SK-N-SH treated with all-trans-retinoic acid at 6 μM for 48 hours (cell line): ENCODE measurements at regions not wholly inside any gene's neighbourhood (a gene's known extent, or its start where the extent isn't known, plus 50 kb on each side); places are given as distances from the start of the nearest gene placed in this dataset.

ENCODE experiments used
- ATAC-seq: fragments of 200-7000 bp; cut with Tn5 transposase; 3 replicates; pipeline ENCODE4 v1.9.1; 2020; ENCODE audit warnings: mild to moderate bottlenecking, moderate library complexity
- ARNTL ChIP-seq: fragments of 450-650 bp; formaldehyde crosslinking; IDR thresholded peaks from 2 replicates; pipeline ENCODE4 v1.5.0; 2020; ENCODE audit warnings: low read depth, mild to moderate bottlenecking, moderate library complexity, borderline replicate concordance
- BACH2 ChIP-seq: fragments of 250-450 bp; sonication (Bioruptor Pico); IDR thresholded peaks from 2 replicates; pipeline ENCODE4 v1.9.0; 2021; ENCODE audit warnings: mild to moderate bottlenecking, borderline replicate concordance
- CSDC2 ChIP-seq: fragments of 250-450 bp; sonication (Bioruptor Pico); IDR thresholded peaks from 2 replicates; pipeline ENCODE4 v1.5.0; 2020; ENCODE audit warnings: mild to moderate bottlenecking, moderate library complexity
- ESRRG ChIP-seq: fragments of 250-450 bp; sonication (Bioruptor Pico); IDR thresholded peaks from 2 replicates; pipeline ENCODE4 v1.6.1; 2021; ENCODE audit warnings: mild to moderate bottlenecking
- ISL1 ChIP-seq: fragments of 250-450 bp; sonication (Bioruptor Pico); IDR thresholded peaks from 2 replicates; pipeline ENCODE4 v2.1.2; 2022; ENCODE audit warnings: mild to moderate bottlenecking, moderate library complexity
- OSR1 ChIP-seq: fragments of 250-450 bp; sonication (Bioruptor Pico); IDR thresholded peaks from 2 replicates; pipeline ENCODE4 v1.8.0; 2022; ENCODE audit warnings: moderate library complexity, mild to moderate bottlenecking, inconsistent platforms
- RARB ChIP-seq: fragments of 250-450 bp; sonication (Bioruptor Pico); IDR thresholded peaks from 2 replicates; pipeline ENCODE4 v1.8.0; 2021; ENCODE audit warnings: mild to moderate bottlenecking, moderate library complexity
- TCF4 ChIP-seq: fragments of 250-450 bp; sonication (Bioruptor Pico); IDR thresholded peaks from 2 replicates; pipeline ENCODE4 v1.8.0; 2021; ENCODE audit warnings: mild to moderate bottlenecking, moderate library complexity, borderline replicate concordance
- TOX ChIP-seq: fragments of 250-450 bp; sonication (Bioruptor Pico); IDR thresholded peaks from 2 replicates; pipeline ENCODE4 v1.8.0; 2021; ENCODE audit warnings: mild to moderate bottlenecking, moderate library complexity, borderline replicate concordance
- ZC3H10 ChIP-seq: fragments of 250-450 bp; sonication (Bioruptor Pico); IDR thresholded peaks from 2 replicates; pipeline ENCODE4 v1.5.1; 2021; ENCODE audit warnings: mild to moderate bottlenecking, moderate library complexity
- ZFP3 ChIP-seq: fragments of 250-450 bp; sonication (Bioruptor Pico); IDR thresholded peaks from 2 replicates; pipeline ENCODE4 v1.5.0; 2020; ENCODE audit warnings: mild to moderate bottlenecking, moderate library complexity
- ZFP30 ChIP-seq: fragments of 450-650 bp; formaldehyde crosslinking; IDR thresholded peaks from 2 replicates; pipeline ENCODE4 v1.5.0; 2022; ENCODE audit warnings: mild to moderate bottlenecking, moderate library complexity
- ZNF565 ChIP-seq: fragments of 450-650 bp; formaldehyde crosslinking; conservative IDR thresholded peaks from 2 replicates; pipeline ENCODE4 v1.5.0; 2020; ENCODE audit warnings: low read depth, mild to moderate bottlenecking, moderate library complexity
- ZNF70 ChIP-seq: fragments of 450-650 bp; formaldehyde crosslinking; IDR thresholded peaks from 2 replicates; pipeline ENCODE4 v1.5.0; 2020; ENCODE audit warnings: mild to moderate bottlenecking, moderate library complexity
- ZNF8 ChIP-seq: fragments of 450-650 bp; formaldehyde crosslinking; IDR thresholded peaks from 2 replicates; pipeline ENCODE4 v1.5.0; 2020; ENCODE audit warnings: mild to moderate bottlenecking, moderate library complexity
- TF ChIP-seq, protein P1 (sequence below): fragments of 250-450 bp; sonication (Bioruptor Pico); IDR thresholded peaks from 2 replicates; pipeline ENCODE4 v1.5.1; 2020; ENCODE audit warnings: low read depth, mild to moderate bottlenecking, moderate library complexity
- TF ChIP-seq, protein P2 (sequence below): fragments of 250-450 bp; sonication (Bioruptor Pico); IDR thresholded peaks from 2 replicates; pipeline ENCODE4 v1.8.0; 2020; ENCODE audit warnings: mild to moderate bottlenecking, moderate library complexity, borderline replicate concordance
- TF ChIP-seq, protein P3 (sequence below): fragments of 250-450 bp; sonication (Bioruptor Pico); IDR thresholded peaks from 2 replicates; pipeline ENCODE4 v1.8.0; 2021; ENCODE audit warnings: low read depth, mild to moderate bottlenecking, moderate library complexity, borderline replicate concordance
- TF ChIP-seq, protein P4 (sequence below): fragments of 250-450 bp; sonication (Bioruptor Pico); IDR thresholded peaks from 2 replicates; pipeline ENCODE4 v1.5.1; 2021; ENCODE audit warnings: mild to moderate bottlenecking, moderate library complexity
- TF ChIP-seq, protein P5 (sequence below): fragments of 250-450 bp; sonication (Bioruptor Pico); IDR thresholded peaks from 2 replicates; pipeline ENCODE4 v1.5.0; 2020; ENCODE audit warnings: mild to moderate bottlenecking, moderate library complexity

DNA sequence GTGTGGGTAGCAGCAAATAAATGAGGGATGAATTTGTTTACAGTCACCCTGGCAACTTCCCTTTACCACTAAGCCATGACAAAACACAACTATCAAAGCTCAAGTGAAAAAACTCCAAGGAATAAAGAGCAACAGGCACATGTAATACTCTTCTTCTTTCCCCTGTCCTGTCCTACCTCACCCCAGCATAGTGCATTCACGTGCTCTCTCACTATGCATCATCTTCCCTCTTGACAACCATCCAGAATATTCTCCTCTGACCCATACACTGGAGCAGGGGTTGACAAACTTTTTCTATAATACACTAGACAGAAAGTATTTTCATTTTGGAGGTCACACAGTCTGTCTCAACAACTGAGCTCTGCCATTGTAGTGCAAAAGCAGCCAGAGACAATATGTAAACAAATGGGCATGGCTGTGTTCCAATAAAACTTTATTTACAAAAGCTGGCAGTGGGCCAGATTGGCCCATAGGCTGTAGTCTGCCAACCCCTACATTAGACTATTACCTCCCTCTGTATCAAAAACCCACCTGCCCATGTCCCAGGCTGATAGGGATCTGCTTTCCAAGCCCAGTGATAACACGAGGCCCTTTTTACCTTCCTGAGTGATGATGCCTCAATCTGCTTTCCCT lies 354.5 kb downstream of the FGFR2 start:
- no peak for TF ChIP-seq ESRRG (CRISPR knock-in tag)
- TF ChIP-seq BACH2 (CRISPR knock-in tag), result no peak
- no peak for TF ChIP-seq RARB (CRISPR knock-in tag)
- TF ChIP-seq ARNTL (CRISPR knock-in tag), result no peak
- ATAC-seq, result no peak

DNA sequence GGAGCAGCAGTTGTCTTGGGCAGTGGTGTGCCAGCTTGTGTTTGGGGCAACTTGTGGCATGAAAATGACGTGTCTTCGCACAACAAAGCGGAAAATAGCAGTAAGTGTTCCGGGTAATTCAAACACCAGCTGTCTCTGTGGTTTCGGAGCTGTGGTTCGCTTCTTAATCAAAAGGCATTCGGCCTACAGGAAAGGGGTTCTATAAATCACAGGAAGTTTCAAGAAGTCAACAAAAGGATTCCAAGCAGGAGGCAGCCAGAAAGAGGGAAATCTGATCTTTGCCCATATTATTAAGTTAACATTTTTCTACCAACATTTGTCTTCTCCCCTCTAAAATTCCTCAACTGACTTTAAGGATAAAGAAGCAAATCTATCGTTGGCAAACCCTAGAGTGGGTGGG lies 353.4 kb downstream of the FGFR2 start:
- TF ChIP-seq, protein P1, sequence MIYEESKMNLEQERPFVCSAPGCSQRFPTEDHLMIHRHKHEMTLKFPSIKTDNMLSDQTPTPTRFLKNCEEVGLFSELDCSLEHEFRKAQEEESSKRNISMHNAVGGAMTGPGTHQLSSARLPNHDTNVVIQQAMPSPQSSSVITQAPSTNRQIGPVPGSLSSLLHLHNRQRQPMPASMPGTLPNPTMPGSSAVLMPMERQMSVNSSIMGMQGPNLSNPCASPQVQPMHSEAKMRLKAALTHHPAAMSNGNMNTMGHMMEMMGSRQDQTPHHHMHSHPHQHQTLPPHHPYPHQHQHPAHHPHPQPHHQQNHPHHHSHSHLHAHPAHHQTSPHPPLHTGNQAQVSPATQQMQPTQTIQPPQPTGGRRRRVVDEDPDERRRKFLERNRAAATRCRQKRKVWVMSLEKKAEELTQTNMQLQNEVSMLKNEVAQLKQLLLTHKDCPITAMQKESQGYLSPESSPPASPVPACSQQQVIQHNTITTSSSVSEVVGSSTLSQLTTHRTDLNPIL, result no peak
- TF ChIP-seq ZFP3 (CRISPR knock-in tag), result no peak
- TF ChIP-seq ARNTL (CRISPR knock-in tag), result no peak
- no peak for TF ChIP-seq ZNF8 (CRISPR knock-in tag)
- TF ChIP-seq, protein P2, sequence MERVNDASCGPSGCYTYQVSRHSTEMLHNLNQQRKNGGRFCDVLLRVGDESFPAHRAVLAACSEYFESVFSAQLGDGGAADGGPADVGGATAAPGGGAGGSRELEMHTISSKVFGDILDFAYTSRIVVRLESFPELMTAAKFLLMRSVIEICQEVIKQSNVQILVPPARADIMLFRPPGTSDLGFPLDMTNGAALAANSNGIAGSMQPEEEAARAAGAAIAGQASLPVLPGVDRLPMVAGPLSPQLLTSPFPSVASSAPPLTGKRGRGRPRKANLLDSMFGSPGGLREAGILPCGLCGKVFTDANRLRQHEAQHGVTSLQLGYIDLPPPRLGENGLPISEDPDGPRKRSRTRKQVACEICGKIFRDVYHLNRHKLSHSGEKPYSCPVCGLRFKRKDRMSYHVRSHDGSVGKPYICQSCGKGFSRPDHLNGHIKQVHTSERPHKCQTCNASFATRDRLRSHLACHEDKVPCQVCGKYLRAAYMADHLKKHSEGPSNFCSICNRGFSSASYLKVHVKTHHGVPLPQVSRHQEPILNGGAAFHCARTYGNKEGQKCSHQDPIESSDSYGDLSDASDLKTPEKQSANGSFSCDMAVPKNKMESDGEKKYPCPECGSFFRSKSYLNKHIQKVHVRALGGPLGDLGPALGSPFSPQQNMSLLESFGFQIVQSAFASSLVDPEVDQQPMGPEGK (CRISPR knock-in tag), result no peak
- TF ChIP-seq TOX (CRISPR knock-in tag), result no peak
- TF ChIP-seq RARB (CRISPR knock-in tag), result no peak
- TF ChIP-seq, protein P3, sequence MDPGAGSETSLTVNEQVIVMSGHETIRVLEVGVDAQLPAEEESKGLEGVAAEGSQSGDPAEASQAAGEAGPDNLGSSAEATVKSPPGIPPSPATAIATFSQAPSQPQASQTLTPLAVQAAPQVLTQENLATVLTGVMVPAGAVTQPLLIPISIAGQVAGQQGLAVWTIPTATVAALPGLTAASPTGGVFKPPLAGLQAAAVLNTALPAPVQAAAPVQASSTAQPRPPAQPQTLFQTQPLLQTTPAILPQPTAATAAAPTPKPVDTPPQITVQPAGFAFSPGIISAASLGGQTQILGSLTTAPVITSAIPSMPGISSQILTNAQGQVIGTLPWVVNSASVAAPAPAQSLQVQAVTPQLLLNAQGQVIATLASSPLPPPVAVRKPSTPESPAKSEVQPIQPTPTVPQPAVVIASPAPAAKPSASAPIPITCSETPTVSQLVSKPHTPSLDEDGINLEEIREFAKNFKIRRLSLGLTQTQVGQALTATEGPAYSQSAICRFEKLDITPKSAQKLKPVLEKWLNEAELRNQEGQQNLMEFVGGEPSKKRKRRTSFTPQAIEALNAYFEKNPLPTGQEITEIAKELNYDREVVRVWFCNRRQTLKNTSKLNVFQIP (CRISPR knock-in tag), result no peak
- TF ChIP-seq BACH2 (CRISPR knock-in tag), result no peak
- TF ChIP-seq OSR1, result no peak
- TF ChIP-seq, protein P4, sequence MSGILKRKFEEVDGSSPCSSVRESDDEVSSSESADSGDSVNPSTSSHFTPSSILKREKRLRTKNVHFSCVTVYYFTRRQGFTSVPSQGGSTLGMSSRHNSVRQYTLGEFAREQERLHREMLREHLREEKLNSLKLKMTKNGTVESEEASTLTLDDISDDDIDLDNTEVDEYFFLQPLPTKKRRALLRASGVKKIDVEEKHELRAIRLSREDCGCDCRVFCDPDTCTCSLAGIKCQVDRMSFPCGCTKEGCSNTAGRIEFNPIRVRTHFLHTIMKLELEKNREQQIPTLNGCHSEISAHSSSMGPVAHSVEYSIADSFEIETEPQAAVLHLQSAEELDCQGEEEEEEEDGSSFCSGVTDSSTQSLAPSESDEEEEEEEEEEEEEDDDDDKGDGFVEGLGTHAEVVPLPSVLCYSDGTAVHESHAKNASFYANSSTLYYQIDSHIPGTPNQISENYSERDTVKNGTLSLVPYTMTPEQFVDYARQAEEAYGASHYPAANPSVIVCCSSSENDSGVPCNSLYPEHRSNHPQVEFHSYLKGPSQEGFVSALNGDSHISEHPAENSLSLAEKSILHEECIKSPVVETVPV, result no peak
- TF ChIP-seq, protein P5, sequence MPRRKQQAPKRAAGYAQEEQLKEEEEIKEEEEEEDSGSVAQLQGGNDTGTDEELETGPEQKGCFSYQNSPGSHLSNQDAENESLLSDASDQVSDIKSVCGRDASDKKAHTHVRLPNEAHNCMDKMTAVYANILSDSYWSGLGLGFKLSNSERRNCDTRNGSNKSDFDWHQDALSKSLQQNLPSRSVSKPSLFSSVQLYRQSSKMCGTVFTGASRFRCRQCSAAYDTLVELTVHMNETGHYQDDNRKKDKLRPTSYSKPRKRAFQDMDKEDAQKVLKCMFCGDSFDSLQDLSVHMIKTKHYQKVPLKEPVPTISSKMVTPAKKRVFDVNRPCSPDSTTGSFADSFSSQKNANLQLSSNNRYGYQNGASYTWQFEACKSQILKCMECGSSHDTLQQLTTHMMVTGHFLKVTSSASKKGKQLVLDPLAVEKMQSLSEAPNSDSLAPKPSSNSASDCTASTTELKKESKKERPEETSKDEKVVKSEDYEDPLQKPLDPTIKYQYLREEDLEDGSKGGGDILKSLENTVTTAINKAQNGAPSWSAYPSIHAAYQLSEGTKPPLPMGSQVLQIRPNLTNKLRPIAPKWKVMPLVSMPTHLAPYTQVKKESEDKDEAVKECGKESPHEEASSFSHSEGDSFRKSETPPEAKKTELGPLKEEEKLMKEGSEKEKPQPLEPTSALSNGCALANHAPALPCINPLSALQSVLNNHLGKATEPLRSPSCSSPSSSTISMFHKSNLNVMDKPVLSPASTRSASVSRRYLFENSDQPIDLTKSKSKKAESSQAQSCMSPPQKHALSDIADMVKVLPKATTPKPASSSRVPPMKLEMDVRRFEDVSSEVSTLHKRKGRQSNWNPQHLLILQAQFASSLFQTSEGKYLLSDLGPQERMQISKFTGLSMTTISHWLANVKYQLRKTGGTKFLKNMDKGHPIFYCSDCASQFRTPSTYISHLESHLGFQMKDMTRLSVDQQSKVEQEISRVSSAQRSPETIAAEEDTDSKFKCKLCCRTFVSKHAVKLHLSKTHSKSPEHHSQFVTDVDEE (CRISPR knock-in tag), result no peak
- TF ChIP-seq ISL1 (CRISPR knock-in tag), result no peak
- TF ChIP-seq ZNF70 (CRISPR knock-in tag), result no peak
- ATAC-seq, result no peak

DNA sequence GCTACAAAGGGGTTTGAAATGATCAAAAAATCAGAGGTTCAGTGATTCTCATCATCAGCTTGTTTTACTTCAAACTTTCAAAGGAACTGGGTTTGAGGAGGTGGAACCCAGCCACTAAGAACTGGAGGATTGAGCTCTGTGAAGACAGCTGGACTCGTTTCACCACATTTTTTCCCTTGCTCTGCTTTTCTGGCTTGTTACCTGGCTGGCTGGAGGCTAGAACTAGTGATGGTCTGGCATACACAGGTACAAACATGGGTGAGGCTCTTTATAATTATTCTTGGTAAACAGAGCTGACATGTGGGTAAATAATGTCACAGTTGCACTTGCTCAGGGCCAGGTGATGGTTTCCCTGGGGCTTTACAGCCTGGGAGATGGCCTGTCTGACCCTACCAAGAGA lies 352.5 kb downstream of the FGFR2 start:
- ATAC-seq, result no peak
- TF ChIP-seq ARNTL (CRISPR knock-in tag) (no peak), ZC3H10 (CRISPR knock-in tag) (no peak), ISL1 (CRISPR knock-in tag) (no peak), ZFP3 (CRISPR knock-in tag) (no peak), ZNF8 (CRISPR knock-in tag) (no peak), ZNF70 (CRISPR knock-in tag) (no peak), ESRRG (CRISPR knock-in tag) (no peak), RARB (CRISPR knock-in tag) (no peak), OSR1 (no peak), BACH2 (CRISPR knock-in tag) (no peak), ZFP30 (CRISPR knock-in tag) (no peak), TCF4 (CRISPR knock-in tag) (no peak), ZNF565 (no peak), CSDC2 (CRISPR knock-in tag) (no peak)
- TF ChIP-seq, protein P4, result no peak
- TF ChIP-seq, protein P5 (CRISPR knock-in tag), result no peak
- TF ChIP-seq, protein P1, result no peak
